SU-DHL-6 (cell line): ENCODE measurements at regions not wholly inside any gene's neighbourhood (a gene's known extent, or its start where the extent isn't known, plus 50 kb on each side); places are given as distances from the start of the nearest gene placed in this dataset.

Experiments used
- H2AFZ ChIP-seq: fragments of 200-600 bp; sonication (generic); 2 replicates; pipeline ENCODE4 v1.6.1; 2014; ENCODE audit warnings: low read depth, mild to moderate bottlenecking, moderate library complexity, mixed read lengths, antibody characterized with exemption, low read length; ENCODE audit not compliant: severe bottlenecking
- H3F3A ChIP-seq: fragments of 200-600 bp; shearing (Covaris generic); 2 replicates; pipeline ENCODE4 v1.6.0; 2016; ENCODE audit warnings: antibody characterized with exemption, mild to moderate bottlenecking; ENCODE audit not compliant: insufficient read depth
- H3K27ac ChIP-seq: fragments of 200-600 bp; sonication (generic); 2 replicates; pipeline ENCODE4 v1.5.1; 2016; ENCODE audit warnings: low read depth, mild to moderate bottlenecking, low read length, moderate library complexity, mixed read lengths
- H3K27me3 ChIP-seq: fragments of 200-600 bp; sonication (generic), shearing (Covaris generic); 2 replicates; pipeline ENCODE4 v1.6.0; 2014; ENCODE audit warnings: mild to moderate bottlenecking, low read length
- H3K36me3 ChIP-seq: fragments of 200-600 bp; sonication (generic); 2 replicates; pipeline ENCODE4 v1.6.1; 2014; ENCODE audit warnings: mild to moderate bottlenecking, low read length, mixed read lengths
- H3K4me2 ChIP-seq: fragments of 300-600, 200-600 bp; shearing (Covaris generic), sonication (generic); 2 replicates; pipeline ENCODE4 v1.6.0; 2014; ENCODE audit warnings: low read length, low read depth, mild to moderate bottlenecking; ENCODE audit not compliant: poor library complexity, severe bottlenecking
- H3K4me3 ChIP-seq: fragments of 200-600 bp; sonication (generic); 2 replicates; pipeline ENCODE4 v1.5.1; 2014; ENCODE audit warnings: antibody characterized with exemption, low read length, mild to moderate bottlenecking, mixed read lengths; ENCODE audit not compliant: insufficient read depth, poor library complexity, severe bottlenecking
- H3K79me2 ChIP-seq: fragments of 200-600 bp; sonication (generic); 2 replicates; pipeline ENCODE4 v1.6.1; 2014; ENCODE audit warnings: mild to moderate bottlenecking, low read length, moderate library complexity; ENCODE audit not compliant: insufficient read depth
- H3K9ac ChIP-seq: fragments of 200-600 bp; sonication (generic); 2 replicates; pipeline ENCODE4 v1.7.0; 2014; ENCODE audit warnings: mild to moderate bottlenecking, low read length
- H3K9me2 ChIP-seq: fragments of 200-600 bp; sonication (generic); replicated peaks from 2 replicates; pipeline ENCODE4 v1.6.1; 2014; ENCODE audit warnings: low read length; ENCODE audit not compliant: insufficient read depth
- H3K9me3 ChIP-seq: fragments of 200-600 bp; sonication (generic); 2 replicates; pipeline ENCODE4 v1.6.1; 2014; ENCODE audit warnings: low read length, mixed read lengths; ENCODE audit not compliant: insufficient read depth
- H4K20me1 ChIP-seq: fragments of 200-600 bp; sonication (generic); 2 replicates; pipeline ENCODE4 v1.6.1; 2014; ENCODE audit warnings: low read depth, mild to moderate bottlenecking, antibody characterized with exemption, low read length, moderate library complexity, mixed read lengths
- CTCF ChIP-seq: fragments of 200-600 bp; sonication (generic); IDR thresholded peaks from one replicate; pipeline ENCODE4 v1.5.1; 2017; ENCODE audit warnings: antibody characterized with exemption, mild to moderate bottlenecking, low read length, moderate library complexity; ENCODE audit not compliant: insufficient read depth, poor library complexity, severe bottlenecking
- EZH2phosphoT487 ChIP-seq: fragments of 200-600 bp; sonication (generic), shearing (Covaris generic); conservative IDR thresholded peaks from 2 replicates; pipeline ENCODE4 v1.6.1; 2018; ENCODE audit warnings: mild to moderate bottlenecking, antibody characterized with exemption, low read length, moderate library complexity, mixed read lengths

- Histone ChIP-seq H3K36me3 (no peaks in the 10 kb centered on the region), H3K9me2 (no peaks in the 10 kb centered on the region), H3F3A (no peaks in the 10 kb centered on the region), H3K9ac (no peak overlapping the region), H3K27ac (no peak overlapping the region), H3K79me2 (no peaks in the 10 kb centered on the region), H3K4me3 (no peak overlapping the region), H2AFZ (no peak overlapping the region), H4K20me1 (no peaks in the 10 kb centered on the region), H3K27me3 (no peaks in the 10 kb centered on the region), H3K9me3 (no peaks in the 10 kb centered on the region), H3K4me2 (no peak overlapping the region)
- TF ChIP-seq EZH2phosphoT487 (no peak), CTCF (no peak)
These were observed 165.0 kb downstream of the SYK start for GRCh38 chr9:90966480-90967144.

- Histone ChIP-seq H3K27ac (no peak overlapping the region), H3K36me3 (no peaks in the 10 kb centered on the region), H3K4me2 (no peak overlapping the region), H4K20me1 (no peaks in the 10 kb centered on the region), H2AFZ (no peak overlapping the region), H3K4me3 (no peak overlapping the region), H3K9me3 (no peaks in the 10 kb centered on the region), H3K9ac (no peak overlapping the region), H3F3A (no peaks in the 10 kb centered on the region), H3K27me3 (no peaks in the 10 kb centered on the region), H3K9me2 (no peaks in the 10 kb centered on the region), H3K79me2 (no peaks in the 10 kb centered on the region)
- TF ChIP-seq CTCF: no peak
- TF ChIP-seq EZH2phosphoT487: no peak
These were observed 165.5 kb downstream of the SYK start for GRCh38 chr9:90967145-90967538.

- Histone ChIP-seq H4K20me1 (no peaks in the 10 kb centered on the region), H3K27ac (no peak overlapping the region), H3K4me3 (no peak overlapping the region), H3K27me3 (no peaks in the 10 kb centered on the region), H3K9me2 (no peaks in the 10 kb centered on the region), H3F3A (no peaks in the 10 kb centered on the region), H3K36me3 (no peaks in the 10 kb centered on the region), H2AFZ (no peak overlapping the region), H3K9ac (no peak overlapping the region), H3K4me2 (no peak overlapping the region), H3K79me2 (no peaks in the 10 kb centered on the region), H3K9me3 (no peaks in the 10 kb centered on the region)
- TF ChIP-seq EZH2phosphoT487 (no peak), CTCF (no peak)
These were observed 167.5 kb downstream of the SYK start for GRCh38 chr9:90969021-90969675.
